SK-N-SH (cell line): ENCODE measurements at regions not wholly inside any gene's neighbourhood (a gene's known extent, or its start where the extent isn't known, plus 50 kb on each side); places are given as distances from the start of the nearest gene placed in this dataset.

Source experiments
- CTCF ChIA-PET: fragments of 300-600, 350-600 bp; formaldehyde crosslinking; extraction: SDS; loops from one replicate; lab custom pipeline; 2021; lab: Yijun Ruan, JAX
- POLR2A ChIA-PET: fragments of 350-600 bp; sonication (Branson Sonifier 250); formaldehyde crosslinking; extraction: SDS; loops from one replicate; lab custom pipeline; 2020; ENCODE audit warnings: antibody characterized with exemption, inconsistent platforms; lab: Yijun Ruan, JAX
- DNase-seq: peaks from one replicate; pipeline ENCODE4 v3.0.0; 2012
- H2AFZ ChIP-seq: fragments of 200-600 bp; sonication (generic); 2 replicates; pipeline ENCODE4 v1.8.1; 2016; ENCODE audit warnings: antibody characterized with exemption, mild to moderate bottlenecking, low read depth
- H3F3A ChIP-seq: fragments of 200-600 bp; sonication (generic); replicated peaks from 2 replicates; pipeline ENCODE3; 2016; ENCODE audit warnings: antibody characterized with exemption, mild to moderate bottlenecking; ENCODE audit not compliant: insufficient read depth
- H3K27ac ChIP-seq, 2 experiments: fragments of 200-500 bp in 1 of 2; fragments of 200-600 bp in 1 of 2; sonication (Bioruptor generic) in 1 of 2; sonication (generic), shearing (Covaris generic) in 1 of 2; 2 replicates each; pipeline versions ENCODE4 v1.5.1 to v1.6.1; 2014 to 2016; ENCODE audit warnings: low read depth in 2 of 2, inconsistent platforms in 1 of 2, low read length in 1 of 2, mild to moderate bottlenecking in 1 of 2, mixed read lengths in 1 of 2
- H3K27me3 ChIP-seq: fragments of 200-600 bp; sonication (generic), shearing (Covaris generic); 2 replicates; pipeline ENCODE4 v1.6.1; 2016; ENCODE audit warnings: mixed run types; ENCODE audit not compliant: insufficient read depth
- H3K36me3 ChIP-seq, 2 experiments: fragments of 200-500 bp in 1 of 2; fragments of 200-600 bp in 1 of 2; sonication (Bioruptor generic) in 1 of 2; sonication (generic) in 1 of 2; replicated peaks in 1 of 2; 2 replicates each; pipeline versions ENCODE3 to v1.5.1; 2014 to 2016; ENCODE audit warnings: low read length in 1 of 2, mild to moderate bottlenecking in 1 of 2; ENCODE audit not compliant: insufficient read depth in 2 of 2, control insufficient read depth in 1 of 2
- H3K4me1 ChIP-seq, 2 experiments: fragments of 200-500 bp in 1 of 2; fragments of 200-600 bp in 1 of 2; sonication (Bioruptor generic) in 1 of 2; sonication (generic), shearing (Covaris generic) in 1 of 2; 2 replicates each; pipeline versions ENCODE4 v1.5.1 to v1.6.1; 2014 to 2016; ENCODE audit warnings: low read depth in 1 of 2, low read length in 1 of 2, mixed run types in 1 of 2; ENCODE audit not compliant: insufficient read depth in 2 of 2, control insufficient read depth in 1 of 2
- H3K4me2 ChIP-seq: fragments of 200-600 bp; sonication (generic), shearing (Covaris generic); 2 replicates; pipeline ENCODE4 v1.6.1; 2017; ENCODE audit warnings: mixed run types
- H3K4me3 ChIP-seq, 2 experiments: fragments of 200-500 bp in 1 of 2; fragments of 200-600 bp in 1 of 2; sonication (Bioruptor generic) in 1 of 2; sonication (generic), shearing (Covaris generic) in 1 of 2; 2 replicates each; pipeline versions ENCODE4 v1.5.1 to v1.8.1; 2014 to 2016; ENCODE audit warnings: low read depth in 2 of 2, inconsistent platforms in 1 of 2, low read length in 1 of 2, mild to moderate bottlenecking in 1 of 2, mixed read lengths in 1 of 2, moderate library complexity in 1 of 2
- H3K79me2 ChIP-seq: fragments of 200-600 bp; sonication (generic); 2 replicates; pipeline ENCODE4 v1.8.1; 2017; ENCODE audit warnings: mild to moderate bottlenecking; ENCODE audit not compliant: insufficient read depth
- H3K9ac ChIP-seq: fragments of 200-600 bp; sonication (generic); 2 replicates; pipeline ENCODE4 v1.6.1; 2017; ENCODE audit warnings: mixed run types
- H3K9me2 ChIP-seq: fragments of 200-600 bp; sonication (generic); 2 replicates; pipeline ENCODE4 v1.6.1; 2017; ENCODE audit warnings: mixed run types
- H3K9me3 ChIP-seq: fragments of 200-600 bp; sonication (generic); 2 replicates; pipeline ENCODE4 v1.6.1; 2017; ENCODE audit warnings: mixed run types, mild to moderate bottlenecking, moderate library complexity
- H4K20me1 ChIP-seq: fragments of 200-600 bp; sonication (generic); 2 replicates; pipeline ENCODE4 v1.6.1; 2017; ENCODE audit warnings: mild to moderate bottlenecking, mixed run types; ENCODE audit not compliant: insufficient read depth
- EP300 ChIP-seq, 2 experiments: IDR thresholded peaks; 2 replicates each; pipeline versions ENCODE4 v1.4.0 to v1.6.1; 2012; ENCODE audit warnings: borderline replicate concordance in 1 of 2, low read depth in 1 of 2, low read length in 1 of 2
- FOXJ3 ChIP-seq: sonication (generic); formaldehyde crosslinking; IDR thresholded peaks from 2 replicates; pipeline ENCODE4 v1.5.1; 2020; ENCODE audit warnings: mild to moderate bottlenecking, missing genetic modification reagents
- FOXM1 ChIP-seq: IDR thresholded peaks from 2 replicates; pipeline ENCODE4 v1.4.0; 2012; ENCODE audit warnings: low read depth, mild to moderate bottlenecking
- MXI1 ChIP-seq: IDR thresholded peaks from 2 replicates; pipeline ENCODE4 v1.6.1; 2012; ENCODE audit warnings: mild to moderate bottlenecking, low read depth, low read length, improper control_type of control experiment
- TAF1 ChIP-seq: IDR thresholded peaks from 2 replicates; pipeline ENCODE4 v1.6.1; 2012; ENCODE audit warnings: low read depth, mild to moderate bottlenecking, low read length, moderate library complexity, borderline replicate concordance
- TCF12 ChIP-seq: IDR thresholded peaks from 2 replicates; pipeline ENCODE4 v1.4.0; 2012
- WGBS: methylation state at CpG from one replicate; pipeline ENCODE4 v1.1.6; 2017; ENCODE audit warnings: low lambda C conversion rate; 5-methylcytosine and 5-hydroxymethylcytosine counted together
- TF ChIP-seq, protein P1 (sequence below): IDR thresholded peaks from 2 replicates; pipeline ENCODE4 v1.6.1; 2012; ENCODE audit warnings: mild to moderate bottlenecking, low read depth, low read length, moderate library complexity

DNA sequence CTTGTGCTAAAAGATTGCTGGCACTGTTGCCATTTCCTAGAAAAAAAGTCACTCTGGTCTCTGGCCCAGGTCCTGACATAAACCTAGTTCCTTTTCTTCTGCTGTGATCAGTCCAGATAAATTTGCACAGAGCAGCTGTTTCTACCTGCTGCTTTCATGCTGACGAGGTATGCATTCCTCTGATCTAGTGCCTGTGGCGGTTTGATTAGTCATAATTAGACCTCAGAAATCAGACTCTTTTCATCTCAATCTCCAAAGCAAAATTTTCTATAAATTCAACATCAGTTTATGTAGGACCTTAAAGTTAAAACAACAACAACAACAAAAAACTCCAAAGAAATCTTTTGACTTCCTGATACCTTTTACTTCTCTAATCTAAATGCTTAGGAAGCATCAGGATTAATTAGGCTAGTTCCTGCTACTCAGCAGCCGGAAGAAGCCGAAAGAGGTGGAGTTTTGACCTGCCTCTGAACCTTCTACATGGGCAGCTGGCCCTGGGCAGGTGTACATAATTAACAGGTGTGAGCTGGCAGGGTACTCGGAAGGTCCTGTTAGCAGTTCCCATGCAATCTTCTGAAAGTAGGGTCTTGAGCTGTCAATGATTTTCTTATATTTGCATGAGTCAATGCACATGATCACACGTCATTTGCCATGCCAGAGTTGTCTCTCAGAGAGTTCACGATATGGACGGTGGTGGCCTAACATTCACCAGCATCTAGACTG, 83.3 kb upstream of the CCDC112 start:
- Histone ChIP-seq H2AFZ (no peak overlapping the region), H3K27me3 (no peaks in the 10 kb centered on the region), H3K9ac (no peak overlapping the region), H3K36me3 (no peaks in the 10 kb centered on the region), H3K4me3 (no peak overlapping the region), H3K79me2 (no peaks in the 10 kb centered on the region), H3F3A (peaks cover 8% of the 10 kb centered on the region), H3K4me2 (no peak overlapping the region), H3K9me3 (no peaks in the 10 kb centered on the region), H3K9me2 (no peaks in the 10 kb centered on the region), H3K27ac (no peak overlapping the region), H3K4me1 (peaks cover 0 to 9% of the 10 kb centered on the region in 2 experiments; a peak in 2 of 4 replicates), H4K20me1 (no peaks in the 10 kb centered on the region)
- WGBS = 82% methylated on average over 7 of the region's 8 CpGs
- CTCF ChIA-PET = no interaction called here
- TF ChIP-seq, protein P1, sequence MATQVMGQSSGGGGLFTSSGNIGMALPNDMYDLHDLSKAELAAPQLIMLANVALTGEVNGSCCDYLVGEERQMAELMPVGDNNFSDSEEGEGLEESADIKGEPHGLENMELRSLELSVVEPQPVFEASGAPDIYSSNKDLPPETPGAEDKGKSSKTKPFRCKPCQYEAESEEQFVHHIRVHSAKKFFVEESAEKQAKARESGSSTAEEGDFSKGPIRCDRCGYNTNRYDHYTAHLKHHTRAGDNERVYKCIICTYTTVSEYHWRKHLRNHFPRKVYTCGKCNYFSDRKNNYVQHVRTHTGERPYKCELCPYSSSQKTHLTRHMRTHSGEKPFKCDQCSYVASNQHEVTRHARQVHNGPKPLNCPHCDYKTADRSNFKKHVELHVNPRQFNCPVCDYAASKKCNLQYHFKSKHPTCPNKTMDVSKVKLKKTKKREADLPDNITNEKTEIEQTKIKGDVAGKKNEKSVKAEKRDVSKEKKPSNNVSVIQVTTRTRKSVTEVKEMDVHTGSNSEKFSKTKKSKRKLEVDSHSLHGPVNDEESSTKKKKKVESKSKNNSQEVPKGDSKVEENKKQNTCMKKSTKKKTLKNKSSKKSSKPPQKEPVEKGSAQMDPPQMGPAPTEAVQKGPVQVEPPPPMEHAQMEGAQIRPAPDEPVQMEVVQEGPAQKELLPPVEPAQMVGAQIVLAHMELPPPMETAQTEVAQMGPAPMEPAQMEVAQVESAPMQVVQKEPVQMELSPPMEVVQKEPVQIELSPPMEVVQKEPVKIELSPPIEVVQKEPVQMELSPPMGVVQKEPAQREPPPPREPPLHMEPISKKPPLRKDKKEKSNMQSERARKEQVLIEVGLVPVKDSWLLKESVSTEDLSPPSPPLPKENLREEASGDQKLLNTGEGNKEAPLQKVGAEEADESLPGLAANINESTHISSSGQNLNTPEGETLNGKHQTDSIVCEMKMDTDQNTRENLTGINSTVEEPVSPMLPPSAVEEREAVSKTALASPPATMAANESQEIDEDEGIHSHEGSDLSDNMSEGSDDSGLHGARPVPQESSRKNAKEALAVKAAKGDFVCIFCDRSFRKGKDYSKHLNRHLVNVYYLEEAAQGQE = peak; percentile 86
- no peak for TF ChIP-seq FOXM1
- POLR2A ChIA-PET = no interaction called here
- DNase-seq = no peak

DNA sequence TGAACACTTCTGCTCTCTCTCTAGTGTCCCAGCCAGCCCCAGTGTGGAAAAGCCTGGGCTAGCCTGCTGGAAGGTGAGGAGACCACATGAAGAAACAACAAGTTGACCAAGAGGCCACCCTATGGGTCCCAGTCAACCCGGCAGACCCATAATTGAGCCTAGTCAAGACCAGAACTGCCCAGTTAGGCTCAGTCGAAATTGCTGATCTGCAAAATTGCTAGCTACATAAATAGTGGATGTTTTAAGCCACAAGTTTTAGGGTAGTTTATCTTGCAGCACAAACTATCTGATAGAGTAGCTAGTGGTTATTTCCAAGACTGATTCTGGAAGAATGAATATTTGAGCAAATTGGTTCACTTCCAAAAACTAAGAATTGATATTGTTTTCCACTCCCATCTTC, 82.3 kb upstream of the CCDC112 start:
- no peaks in the 10 kb centered on the region for H3K9me2 ChIP-seq
- 100% methylated on average over 1 of the region's 2 CpGs for WGBS
- no peaks in the 10 kb centered on the region for H4K20me1 ChIP-seq
- no peak overlapping the region for H3K9ac ChIP-seq
- H3K27me3 ChIP-seq = no peaks in the 10 kb centered on the region
- peaks cover 8% of the 10 kb centered on the region for H3F3A ChIP-seq
- H2AFZ ChIP-seq = no peak overlapping the region
- ChIA-PET CTCF (no interaction called here), POLR2A (no interaction called here)
- TF ChIP-seq MXI1 (no peak), TCF12 (no peak), EP300 (IDR thresholded peaks at IDR 0.05; ENCODE audit: borderline replicate concordance in 1 of 2, low read depth in 1 of 2, low read length in 1 of 2) (no peak), FOXJ3 (no peak), TAF1 (no peak)
- H3K4me3 ChIP-seq = no peak overlapping the region
- no peak for DNase-seq
- H3K4me2 ChIP-seq = no peak overlapping the region
- no peaks in the 10 kb centered on the region for H3K79me2 ChIP-seq
- peaks cover 0 to 9% of the 10 kb centered on the region in 2 experiments; a peak in 2 of 4 replicates for H3K4me1 ChIP-seq
- H3K36me3 ChIP-seq = no peaks in the 10 kb centered on the region
- H3K9me3 ChIP-seq = no peaks in the 10 kb centered on the region
- H3K27ac ChIP-seq = no peak overlapping the region
